GM23248 (cell line): ENCODE measurements at regions not wholly inside any gene's neighbourhood (a gene's known extent, or its start where the extent isn't known, plus 50 kb on each side); places are given as distances from the start of the nearest gene placed in this dataset.

ENCODE experiments used
- DNase-seq: peaks from one replicate; pipeline ENCODE4 v3.0.0-alpha.2; 2015
- H2AFZ ChIP-seq: fragments of 200-600 bp; sonication (generic); 2 replicates; pipeline ENCODE4 v1.6.1; 2016; ENCODE audit warnings: antibody characterized with exemption
- H3F3A ChIP-seq: fragments of 200-600 bp; sonication (generic); 2 replicates; pipeline ENCODE4 v1.6.1; 2016; ENCODE audit warnings: mild to moderate bottlenecking, antibody characterized with exemption, mixed run types; ENCODE audit not compliant: insufficient read depth
- H3K27ac ChIP-seq: fragments of 200-600 bp; sonication (generic); 2 replicates; pipeline ENCODE4 v1.5.1; 2016; ENCODE audit warnings: mild to moderate bottlenecking
- H3K27me3 ChIP-seq: fragments of 200-600 bp; sonication (generic); replicated peaks from 2 replicates; pipeline ENCODE4 v1.6.1; 2016; ENCODE audit warnings: mild to moderate bottlenecking; ENCODE audit not compliant: insufficient read depth
- H3K36me3 ChIP-seq: fragments of 200-600 bp; sonication (generic); 2 replicates; pipeline ENCODE4 v1.6.1; 2016; ENCODE audit warnings: low read depth, mild to moderate bottlenecking
- H3K4me1 ChIP-seq: fragments of 200-600 bp; sonication (generic); 2 replicates; pipeline ENCODE4 v1.6.1; 2016; ENCODE audit warnings: mild to moderate bottlenecking; ENCODE audit not compliant: insufficient read depth
- H3K4me2 ChIP-seq: fragments of 200-600 bp; sonication (generic); one replicate; pipeline ENCODE4 v1.6.1; 2016; ENCODE audit warnings: mild to moderate bottlenecking; ENCODE audit not compliant: unreplicated experiment
- H3K4me3 ChIP-seq: fragments of 200-600 bp; sonication (generic); 2 replicates; pipeline ENCODE4 v1.5.1; 2016; ENCODE audit warnings: mild to moderate bottlenecking
- H3K79me2 ChIP-seq: fragments of 200-600 bp; sonication (generic); 2 replicates; pipeline ENCODE4 v1.6.1; 2016; ENCODE audit warnings: mild to moderate bottlenecking; ENCODE audit not compliant: insufficient read depth
- H3K9ac ChIP-seq: fragments of 200-600 bp; sonication (generic); 2 replicates; pipeline ENCODE4 v1.6.1; 2016; ENCODE audit warnings: mild to moderate bottlenecking
- H3K9me2 ChIP-seq: fragments of 200-600 bp; sonication (generic); 2 replicates; pipeline ENCODE4 v1.6.1; 2016; ENCODE audit warnings: mixed run types, mild to moderate bottlenecking, moderate library complexity; ENCODE audit not compliant: insufficient read depth
- H3K9me3 ChIP-seq: fragments of 200-600 bp; sonication (generic); one replicate; pipeline ENCODE4 v1.6.1; 2017; ENCODE audit warnings: low read depth
- H4K20me1 ChIP-seq: fragments of 200-600 bp; sonication (generic); 2 replicates; pipeline ENCODE4 v1.6.0; 2016; ENCODE audit not compliant: insufficient read depth
- EZH2 ChIP-seq: fragments of 200-600 bp; sonication (generic); IDR thresholded peaks from 2 replicates; pipeline ENCODE4 v1.6.1; 2018; ENCODE audit warnings: antibody characterized with exemption, mild to moderate bottlenecking; ENCODE audit not compliant: insufficient read depth, poor library complexity, severe bottlenecking
- EZH2phosphoT487 ChIP-seq: fragments of 200-600 bp; sonication (generic); IDR thresholded peaks from 2 replicates; pipeline ENCODE4 v1.6.1; 2018; ENCODE audit warnings: antibody characterized with exemption, moderate library complexity, mild to moderate bottlenecking, low read depth; ENCODE audit not compliant: insufficient read depth
- WGBS, 2 experiments: methylation state at CpG; one replicate each; pipeline ENCODE4 v1.1.6; 2015 to 2017; ENCODE audit warnings: low lambda C conversion rate in 2 of 2, low coverage in 1 of 2; ENCODE audit errors: missing lambda C conversion rate in 2 of 2; 5-methylcytosine and 5-hydroxymethylcytosine counted together
- in situ Hi-C: fragments of 300-500 bp; cut with MboI; formaldehyde crosslinking; loops from 2 replicates; pipeline ENCODE4 v1.15.0; 2020

DNA sequence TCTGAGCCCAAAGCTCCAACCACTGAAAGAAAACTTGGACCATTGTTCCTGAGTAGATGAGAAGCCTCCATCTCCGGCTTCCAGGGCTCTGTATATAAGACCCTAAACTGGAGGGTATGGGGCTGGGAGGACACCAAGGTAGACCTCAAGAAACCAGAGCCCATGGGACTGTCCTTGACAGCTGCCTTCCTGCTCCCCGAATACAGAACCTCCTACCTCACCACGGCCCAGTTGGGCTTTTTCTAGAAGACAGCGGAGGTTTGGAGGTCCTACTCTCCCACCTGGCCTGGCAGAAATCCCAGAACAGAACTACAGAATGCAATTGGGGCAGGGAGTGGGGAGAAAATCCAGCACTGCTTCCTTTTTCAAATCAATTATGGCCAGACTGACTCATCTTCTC is 177.3 kb upstream of the ZNF507 start:
- Histone ChIP-seq H3K9ac (no peak overlapping the region), H3K4me2 (no peak overlapping the region), H3K4me1 (no peaks in the 10 kb centered on the region), H3K36me3 (no peaks in the 10 kb centered on the region), H4K20me1 (no peaks in the 10 kb centered on the region), H3F3A (no peaks in the 10 kb centered on the region), H3K27ac (no peak overlapping the region), H3K4me3 (no peak overlapping the region), H3K9me3 (no peaks in the 10 kb centered on the region), H3K79me2 (no peaks in the 10 kb centered on the region), H3K27me3 (no peaks in the 10 kb centered on the region), H2AFZ (no peak overlapping the region), H3K9me2 (no peaks in the 10 kb centered on the region)
- in situ Hi-C loops: no loop called here
- TF ChIP-seq EZH2phosphoT487 (no peak), EZH2 (no peak)
- no peak for DNase-seq
- 19% methylated on average over 4 of the region's 4 CpGs for WGBS, 2 experiments

- H3F3A ChIP-seq: no peaks in the 10 kb centered on the region
- no peaks in the 10 kb centered on the region for H3K9me2 ChIP-seq
- no peaks in the 10 kb centered on the region for H3K9me3 ChIP-seq
- H3K4me3 ChIP-seq: no peak overlapping the region
- H3K9ac ChIP-seq: no peak overlapping the region
- no peaks in the 10 kb centered on the region for H3K36me3 ChIP-seq
- TF ChIP-seq EZH2phosphoT487 (no peak), EZH2 (no peak)
- H3K27me3 ChIP-seq: no peaks in the 10 kb centered on the region
- H3K4me1 ChIP-seq: no peaks in the 10 kb centered on the region
- H2AFZ ChIP-seq: no peak overlapping the region
- H3K27ac ChIP-seq: no peak overlapping the region
- in situ Hi-C loops: no loop called here
- no peaks in the 10 kb centered on the region for H4K20me1 ChIP-seq
- WGBS, 2 experiments: 41 to 54% methylated on average over 5 of the region's 5 CpGs
- H3K4me2 ChIP-seq: no peak overlapping the region
- H3K79me2 ChIP-seq: no peaks in the 10 kb centered on the region
- DNase-seq: no peak
These were observed 176.8 kb upstream of the ZNF507 start for GRCh38 chr19:32168606-32169005.

- WGBS, 2 experiments: 54 to 57% methylated on average over 12 of the region's 12 CpGs
- H3K9me2 ChIP-seq: no peaks in the 10 kb centered on the region
- in situ Hi-C loops: no loop called here
- no peaks in the 10 kb centered on the region for H3K36me3 ChIP-seq
- no peak overlapping the region for H3K4me2 ChIP-seq
- H3K4me1 ChIP-seq: no peaks in the 10 kb centered on the region
- H3K9me3 ChIP-seq: no peaks in the 10 kb centered on the region
- TF ChIP-seq EZH2phosphoT487 (no peak), EZH2 (no peak)
- no peaks in the 10 kb centered on the region for H3F3A ChIP-seq
- no peak overlapping the region for H3K4me3 ChIP-seq
- H3K27me3 ChIP-seq: no peaks in the 10 kb centered on the region
- no peak overlapping the region for H3K27ac ChIP-seq
- H2AFZ ChIP-seq: no peak overlapping the region
- no peaks in the 10 kb centered on the region for H4K20me1 ChIP-seq
- H3K79me2 ChIP-seq: no peaks in the 10 kb centered on the region
- no peak overlapping the region for H3K9ac ChIP-seq
- no peak for DNase-seq
These were observed 173.7 kb upstream of the ZNF507 start for GRCh38 chr19:32171719-32172151.

DNA sequence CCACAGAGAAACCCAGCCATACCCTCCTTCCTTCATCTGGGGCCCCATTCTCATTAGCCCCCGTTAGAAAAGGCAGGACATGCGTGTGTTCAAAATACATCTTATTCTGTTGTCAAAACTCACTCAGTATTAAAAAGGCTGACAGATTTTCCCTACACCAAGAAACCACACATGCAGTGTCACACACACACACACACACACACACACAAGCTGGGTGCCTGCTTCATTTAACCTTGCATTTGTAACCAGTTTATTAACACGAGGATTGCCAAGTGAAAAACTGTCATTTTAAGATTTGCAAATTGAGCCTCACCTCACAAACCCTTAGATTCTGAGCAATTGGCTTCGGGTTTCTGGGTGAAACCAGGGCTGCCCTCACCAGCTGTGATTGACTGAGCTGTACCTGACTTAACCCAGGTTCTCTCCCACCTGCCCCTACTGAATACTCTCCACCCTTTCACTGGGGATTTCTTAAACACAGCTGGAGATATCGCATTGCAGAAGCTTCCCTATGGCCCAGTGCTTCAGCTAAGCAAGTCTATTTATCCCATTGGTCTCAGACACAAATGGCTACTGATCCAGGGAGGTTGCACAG is 172.7 kb upstream of the ZNF507 start:
- Histone ChIP-seq H4K20me1 (no peaks in the 10 kb centered on the region), H3K27ac (no peak overlapping the region), H3K9ac (no peak overlapping the region), H2AFZ (no peak overlapping the region), H3K4me3 (no peak overlapping the region), H3K36me3 (no peaks in the 10 kb centered on the region), H3K9me2 (no peaks in the 10 kb centered on the region), H3K9me3 (no peaks in the 10 kb centered on the region), H3K79me2 (no peaks in the 10 kb centered on the region), H3K4me2 (no peak overlapping the region), H3F3A (no peaks in the 10 kb centered on the region), H3K27me3 (no peaks in the 10 kb centered on the region), H3K4me1 (no peaks in the 10 kb centered on the region)
- DNase-seq: no peak
- TF ChIP-seq EZH2: no peak
- no peak for TF ChIP-seq EZH2phosphoT487
- in situ Hi-C loops: no loop called here
- 24% methylated on average over 5 of the region's 5 CpGs for WGBS, 2 experiments

DNA sequence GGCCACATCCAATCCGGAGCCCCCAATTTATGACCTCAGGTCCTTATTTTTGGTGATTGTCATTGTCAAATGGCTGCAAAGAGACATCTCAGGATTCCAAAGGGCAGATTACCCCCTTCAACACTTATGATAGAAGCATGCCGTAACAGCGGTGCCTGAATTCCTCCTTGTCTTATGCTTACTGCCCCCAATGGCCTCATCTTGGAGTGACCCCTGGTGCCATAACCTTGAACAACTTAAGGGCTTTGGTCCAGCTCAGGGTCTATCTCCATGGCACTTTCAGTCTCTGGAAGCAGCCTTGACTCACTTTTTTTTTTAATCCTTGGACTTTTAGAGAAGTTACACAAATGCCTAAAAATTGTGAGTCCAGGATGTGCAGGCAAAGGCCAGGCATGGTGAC is 171.6 kb upstream of the ZNF507 start:
- H3F3A ChIP-seq: no peaks in the 10 kb centered on the region
- H2AFZ ChIP-seq: no peak overlapping the region
- no peaks in the 10 kb centered on the region for H3K9me3 ChIP-seq
- H3K27ac ChIP-seq: no peak overlapping the region
- no peaks in the 10 kb centered on the region for H3K27me3 ChIP-seq
- no peaks in the 10 kb centered on the region for H3K79me2 ChIP-seq
- no peak overlapping the region for H3K4me2 ChIP-seq
- H3K36me3 ChIP-seq: no peaks in the 10 kb centered on the region
- H3K9ac ChIP-seq: no peak overlapping the region
- in situ Hi-C loops: no loop called here
- H3K4me1 ChIP-seq: no peaks in the 10 kb centered on the region
- TF ChIP-seq EZH2phosphoT487 (no peak), EZH2 (no peak)
- no peak for DNase-seq
- WGBS, 2 experiments: 63 to 79% methylated on average over 3 of the region's 3 CpGs
- H3K9me2 ChIP-seq: no peaks in the 10 kb centered on the region
- H4K20me1 ChIP-seq: no peaks in the 10 kb centered on the region
- no peak overlapping the region for H3K4me3 ChIP-seq
